ENCODE measurements at regions not wholly inside any gene's neighbourhood (a gene's known extent, or its start where the extent isn't known, plus 50 kb on each side); places are given as distances from the start of the nearest gene placed in this dataset.

GRCh38 chr6:91193446-91193845 is 606.6 kb upstream of the MAP3K7 start:
- TF ChIP-seq CTCF (IDR thresholded peaks at IDR 0.05; ENCODE audit: poor library complexity) (no peak), EZH2 (IDR thresholded peaks at IDR 0.05; ENCODE audit: borderline replicate concordance) (no peak)

Measured in hepatocyte (in vitro differentiated cells).